Suppressor macrophage (primary cell): ENCODE measurements at regions not wholly inside any gene's neighbourhood (a gene's known extent, or its start where the extent isn't known, plus 50 kb on each side); places are given as distances from the start of the nearest gene placed in this dataset.
"Not testable (repeated sequence)": the region's sequence is repeated elsewhere in the genome, so short reads cannot be mapped to it uniquely, and the experiment has no call there.

Experiments
- DNase-seq, 4 experiments: peaks; one replicate each; pipeline ENCODE4 v3.0.0-alpha.2; 2020 to 2022

- DNase-seq = no peak
Observed at GRCh38 chr7:114279901-114280300, 134.7 kb upstream of the FOXP2 start.

- DNase-seq = no peak
Observed at GRCh38 chr7:114273218-114273617, 141.4 kb upstream of the FOXP2 start.

GRCh38 chr7:114269714-114270113 is 144.9 kb upstream of the FOXP2 start:
- DNase-seq = no peak

- DNase-seq = not testable (repeated sequence)
Observed at GRCh38 chr7:114267550-114267949, 147.1 kb upstream of the FOXP2 start.

- no peak for DNase-seq
Observed at GRCh38 chr7:114264023-114264422, 150.6 kb upstream of the FOXP2 start.

GRCh38 chr7:114263219-114263618 is 151.4 kb upstream of the FOXP2 start:
- DNase-seq = no peak

GRCh38 chr7:114255404-114255841 is 159.2 kb upstream of the FOXP2 start:
- no peak for DNase-seq

GRCh38 chr7:114243646-114244045 is 171.0 kb upstream of the FOXP2 start:
- no peak for DNase-seq

GRCh38 chr7:114242992-114243507 is 171.6 kb upstream of the FOXP2 start:
- DNase-seq = no peak

- no peak for DNase-seq
Observed at GRCh38 chr7:114229246-114229645, 185.4 kb upstream of the FOXP2 start.

GRCh38 chr7:114225784-114226183 is 188.8 kb upstream of the FOXP2 start:
- no peak for DNase-seq

- no peak for DNase-seq
Observed at GRCh38 chr7:114218283-114218682, 196.3 kb upstream of the FOXP2 start.

GRCh38 chr7:114217026-114217806 is 197.4 kb upstream of the FOXP2 start:
- DNase-seq = no peak

- no peak for DNase-seq
Observed at GRCh38 chr7:114214466-114214865, 200.1 kb upstream of the FOXP2 start.

- DNase-seq = no peak
Observed at GRCh38 chr7:114212721-114213429, 201.7 kb upstream of the FOXP2 start.

- peak in 1 of 4 experiments; percentile 9 for DNase-seq
Observed at GRCh38 chr7:114209968-114210367, 204.6 kb upstream of the FOXP2 start.

GRCh38 chr7:114206688-114207087 is 207.9 kb upstream of the FOXP2 start:
- no peak for DNase-seq

- no peak for DNase-seq
Observed at GRCh38 chr7:114196517-114196916, 218.1 kb upstream of the FOXP2 start.

GRCh38 chr7:114190387-114190786 is 224.2 kb upstream of the FOXP2 start:
- no peak for DNase-seq

GRCh38 chr7:114183311-114184088 is 231.1 kb upstream of the FOXP2 start:
- no peak for DNase-seq

GRCh38 chr7:114182837-114183236 is 231.8 kb upstream of the FOXP2 start:
- no peak for DNase-seq

GRCh38 chr7:114181280-114181679 is 233.3 kb upstream of the FOXP2 start:
- DNase-seq = no peak
